Progenitor cell of endocrine pancreas (in vitro differentiated cells): ENCODE measurements at regions not wholly inside any gene's neighbourhood (a gene's known extent, or its start where the extent isn't known, plus 50 kb on each side); places are given as distances from the start of the nearest gene placed in this dataset.
A peak's percentile ranks its signal among the peaks of the same experiment; 100 is the strongest.

Source experiments
- DNase-seq: peaks from one replicate; pipeline ENCODE4 v3.0.0; 2021; ENCODE audit warnings: low spot score; ENCODE audit not compliant: unreplicated experiment
- H3K27ac Mint-ChIP-seq: 2 replicates; pipeline ENCODE4 v1.8.0; 2021; ENCODE audit warnings: mild to moderate bottlenecking, moderate library complexity, mixed read lengths
- H3K27me3 Mint-ChIP-seq: 2 replicates; pipeline ENCODE4 v1.8.0; 2021; ENCODE audit warnings: mixed read lengths
- H3K36me3 Mint-ChIP-seq: 2 replicates; pipeline ENCODE4 v1.8.0; 2022; ENCODE audit warnings: mixed read lengths; ENCODE audit not compliant: insufficient read depth
- H3K4me1 Mint-ChIP-seq: 2 replicates; pipeline ENCODE4 v1.8.0; 2021; ENCODE audit warnings: low read depth, mixed read lengths
- H3K4me3 Mint-ChIP-seq: 2 replicates; pipeline ENCODE4 v1.8.0; 2021; ENCODE audit warnings: low read depth, mild to moderate bottlenecking, moderate library complexity, mixed read lengths
- H3K9me3 Mint-ChIP-seq: 2 replicates; pipeline ENCODE4 v1.8.0; 2021; ENCODE audit warnings: low read depth, mixed read lengths
- TF ChIP-seq, protein P1 (sequence below): fragments of 200-600 bp; sonication (generic); IDR thresholded peaks from one replicate; pipeline ENCODE4 v1.5.0; 2021; ENCODE audit warnings: antibody characterized with exemption, mild to moderate bottlenecking; ENCODE audit not compliant: unreplicated experiment

- DNase-seq = no peak
- Mint-ChIP-seq H3K36me3 (no peaks in the 10 kb centered on the region), H3K27me3 (peaks cover 33% of the 10 kb centered on the region)
These were observed 101.1 kb upstream of the DCD start for GRCh38 chr12:54749191-54749818.

DNA sequence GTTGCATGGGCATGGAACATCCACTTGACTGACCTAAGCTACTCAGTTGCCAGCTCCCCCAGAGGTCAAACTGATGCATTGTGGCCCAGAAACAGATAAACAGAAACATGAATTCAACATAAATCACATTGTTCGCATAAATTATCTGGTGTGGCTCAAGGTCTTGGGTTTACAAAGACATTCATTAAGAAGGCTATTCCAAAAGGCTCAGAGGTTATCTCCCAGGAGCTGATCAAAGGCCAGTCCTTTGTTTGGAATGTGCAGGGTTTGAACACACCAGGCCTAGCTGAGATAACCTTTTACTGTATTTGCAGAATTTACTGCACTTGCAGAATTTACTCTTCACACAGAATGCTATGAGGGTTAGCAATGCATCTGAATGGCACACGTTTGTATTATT lies 96.4 kb upstream of the DCD start:
- H3K4me1 Mint-ChIP-seq = peaks cover 3% of the 10 kb centered on the region
- peaks cover 1% of the 10 kb centered on the region for H3K36me3 Mint-ChIP-seq
- DNase-seq = no peak
- H3K27ac Mint-ChIP-seq = no peak overlapping the region
- H3K4me3 Mint-ChIP-seq = no peak overlapping the region
- TF ChIP-seq, protein P1, sequence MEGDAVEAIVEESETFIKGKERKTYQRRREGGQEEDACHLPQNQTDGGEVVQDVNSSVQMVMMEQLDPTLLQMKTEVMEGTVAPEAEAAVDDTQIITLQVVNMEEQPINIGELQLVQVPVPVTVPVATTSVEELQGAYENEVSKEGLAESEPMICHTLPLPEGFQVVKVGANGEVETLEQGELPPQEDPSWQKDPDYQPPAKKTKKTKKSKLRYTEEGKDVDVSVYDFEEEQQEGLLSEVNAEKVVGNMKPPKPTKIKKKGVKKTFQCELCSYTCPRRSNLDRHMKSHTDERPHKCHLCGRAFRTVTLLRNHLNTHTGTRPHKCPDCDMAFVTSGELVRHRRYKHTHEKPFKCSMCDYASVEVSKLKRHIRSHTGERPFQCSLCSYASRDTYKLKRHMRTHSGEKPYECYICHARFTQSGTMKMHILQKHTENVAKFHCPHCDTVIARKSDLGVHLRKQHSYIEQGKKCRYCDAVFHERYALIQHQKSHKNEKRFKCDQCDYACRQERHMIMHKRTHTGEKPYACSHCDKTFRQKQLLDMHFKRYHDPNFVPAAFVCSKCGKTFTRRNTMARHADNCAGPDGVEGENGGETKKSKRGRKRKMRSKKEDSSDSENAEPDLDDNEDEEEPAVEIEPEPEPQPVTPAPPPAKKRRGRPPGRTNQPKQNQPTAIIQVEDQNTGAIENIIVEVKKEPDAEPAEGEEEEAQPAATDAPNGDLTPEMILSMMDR = no peak
- peaks cover 17% of the 10 kb centered on the region for H3K9me3 Mint-ChIP-seq
- H3K27me3 Mint-ChIP-seq = peaks cover 37% of the 10 kb centered on the region

More at GRCh38 chr12:54749191-54749818, 101.1 kb upstream of the DCD start:
- TF ChIP-seq, protein P1 = peak; percentile 86
- H3K27ac Mint-ChIP-seq = no peak overlapping the region
- peaks cover 11% of the 10 kb centered on the region for H3K9me3 Mint-ChIP-seq
- no peak overlapping the region for H3K4me3 Mint-ChIP-seq
- H3K4me1 Mint-ChIP-seq = peaks cover 3% of the 10 kb centered on the region

DNA sequence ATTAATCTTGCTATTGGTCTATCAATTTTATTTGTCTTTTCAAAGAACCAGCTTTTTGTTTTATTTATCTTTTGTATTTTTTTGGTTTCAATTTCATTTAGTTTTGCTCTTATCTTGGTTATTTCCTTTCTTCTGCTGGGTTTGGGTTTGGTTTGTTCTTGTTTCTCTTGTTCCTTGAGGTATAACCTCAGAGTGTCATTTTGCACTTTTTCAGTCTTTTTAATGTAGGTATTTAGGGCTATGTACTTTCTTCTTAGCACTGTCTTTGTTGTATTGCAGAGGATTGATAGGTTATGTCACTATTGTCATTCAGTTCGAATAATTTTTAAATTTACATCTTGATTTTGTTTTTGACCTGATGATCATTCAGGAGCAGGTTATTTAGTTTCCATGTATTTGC lies 92.7 kb upstream of the DCD start:
- TF ChIP-seq, protein P1 = no peak
- no peak overlapping the region for H3K27ac Mint-ChIP-seq
- no peak for DNase-seq
- H3K27me3 Mint-ChIP-seq = peaks cover 28% of the 10 kb centered on the region
- peaks cover 21% of the 10 kb centered on the region for H3K9me3 Mint-ChIP-seq
- no peak overlapping the region for H3K4me3 Mint-ChIP-seq
- H3K4me1 Mint-ChIP-seq = peaks cover 3% of the 10 kb centered on the region
- peaks cover 1% of the 10 kb centered on the region for H3K36me3 Mint-ChIP-seq

- H3K9me3 Mint-ChIP-seq = peaks cover 7% of the 10 kb centered on the region
- peaks cover 6% of the 10 kb centered on the region for H3K4me1 Mint-ChIP-seq
- DNase-seq = no peak
- TF ChIP-seq, protein P1 = no peak
- H3K4me3 Mint-ChIP-seq = no peak overlapping the region
- H3K27ac Mint-ChIP-seq = no peak overlapping the region
- no peaks in the 10 kb centered on the region for H3K36me3 Mint-ChIP-seq
- peaks cover 21% of the 10 kb centered on the region for H3K27me3 Mint-ChIP-seq
These were observed 88.4 kb upstream of the DCD start for GRCh38 chr12:54736549-54736948.

- TF ChIP-seq, protein P1 = no peak
- no peak for DNase-seq
- Mint-ChIP-seq H3K27ac (peak overlapping the region; percentile 23), H3K27me3 (peaks cover 9% of the 10 kb centered on the region), H3K9me3 (peaks cover 7% of the 10 kb centered on the region), H3K36me3 (no peaks in the 10 kb centered on the region), H3K4me1 (peaks cover 6% of the 10 kb centered on the region), H3K4me3 (no peak overlapping the region)
These were observed 86.2 kb upstream of the DCD start for GRCh38 chr12:54734196-54734950.
